HepG2 (cell line): ENCODE measurements at regions not wholly inside any gene's neighbourhood (a gene's known extent, or its start where the extent isn't known, plus 50 kb on each side); places are given as distances from the start of the nearest gene placed in this dataset.

Experiments used
- ATF1 ChIP-seq: IDR thresholded peaks from 2 replicates; pipeline ENCODE4 v1.6.1; 2016; ENCODE audit warnings: mild to moderate bottlenecking, control low read depth
- CAMTA2 ChIP-seq: sonication (generic); formaldehyde crosslinking; IDR thresholded peaks from 2 replicates; pipeline ENCODE4 v1.4.0; 2020; ENCODE audit warnings: mild to moderate bottlenecking, missing genetic modification reagents, borderline replicate concordance
- CHCHD3 ChIP-seq: sonication (generic); formaldehyde crosslinking; IDR thresholded peaks from 2 replicates; pipeline ENCODE4 v1.8.0; 2022; ENCODE audit warnings: mild to moderate bottlenecking, missing genetic modification reagents, moderate library complexity
- EHMT2 ChIP-seq: fragments of 200-600 bp; sonication (generic); IDR thresholded peaks from 2 replicates; pipeline ENCODE4 v1.7.0; 2017; ENCODE audit warnings: antibody characterized with exemption, low read depth, low read length, borderline replicate concordance
- EZH2 ChIP-seq: conservative IDR thresholded peaks from 2 replicates; pipeline ENCODE4 v1.6.1; 2012; ENCODE audit warnings: mild to moderate bottlenecking, low read depth, low read length, moderate library complexity
- MXI1 ChIP-seq: IDR thresholded peaks from 3 replicates; pipeline ENCODE4 v1.6.1; 2012; ENCODE audit warnings: low read depth, low read length, inconsistent platforms, borderline replicate concordance
- POLR2AphosphoS5 ChIP-seq: IDR thresholded peaks from 2 replicates; pipeline ENCODE4 v1.6.1; 2012; ENCODE audit warnings: low read depth, low read length
- ZNF790 ChIP-seq: sonication (generic); formaldehyde crosslinking; IDR thresholded peaks from 2 replicates; pipeline ENCODE4 v1.8.0; 2022; ENCODE audit warnings: missing genetic modification reagents, mild to moderate bottlenecking, borderline replicate concordance
- ZSCAN9 ChIP-seq: IDR thresholded peaks from 2 replicates; pipeline ENCODE4 v1.6.1; 2016; ENCODE audit warnings: borderline replicate concordance
- TF ChIP-seq, protein P1 (sequence below): sonication (generic); formaldehyde crosslinking; IDR thresholded peaks from 2 replicates; pipeline ENCODE4 v1.5.0; 2020; ENCODE audit warnings: mild to moderate bottlenecking, missing genetic modification reagents, moderate library complexity

DNA sequence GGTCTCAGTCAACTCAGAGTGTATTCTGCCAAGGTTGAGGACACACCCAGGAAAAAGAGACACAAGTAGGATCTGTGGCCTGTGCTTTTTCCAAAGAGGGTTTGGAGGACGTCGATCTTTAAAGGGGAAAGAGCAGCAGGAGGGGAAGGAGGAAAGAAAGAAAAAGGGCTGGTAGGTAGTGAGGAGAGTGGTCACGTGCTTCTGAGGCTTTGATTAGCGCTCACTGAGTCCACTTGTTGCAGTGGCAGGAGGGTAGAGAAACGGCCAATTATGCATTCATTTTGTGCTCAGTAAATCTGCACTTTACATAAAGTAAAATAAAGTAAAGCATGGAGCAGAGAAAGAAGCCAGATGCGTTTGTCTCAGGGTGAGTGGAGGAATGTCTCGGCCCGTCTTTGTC, 126.0 kb upstream of the VSTM2B start:
- TF ChIP-seq EHMT2 (no peak), ZNF790 (CRISPR knock-in tag) (no peak), POLR2AphosphoS5 (no peak), MXI1 (no peak), ATF1 (no peak), CAMTA2 (CRISPR knock-in tag) (no peak), ZSCAN9 (CRISPR knock-in tag) (no peak), EZH2 (no peak), CHCHD3 (CRISPR knock-in tag) (no peak)
- TF ChIP-seq, protein P1, sequence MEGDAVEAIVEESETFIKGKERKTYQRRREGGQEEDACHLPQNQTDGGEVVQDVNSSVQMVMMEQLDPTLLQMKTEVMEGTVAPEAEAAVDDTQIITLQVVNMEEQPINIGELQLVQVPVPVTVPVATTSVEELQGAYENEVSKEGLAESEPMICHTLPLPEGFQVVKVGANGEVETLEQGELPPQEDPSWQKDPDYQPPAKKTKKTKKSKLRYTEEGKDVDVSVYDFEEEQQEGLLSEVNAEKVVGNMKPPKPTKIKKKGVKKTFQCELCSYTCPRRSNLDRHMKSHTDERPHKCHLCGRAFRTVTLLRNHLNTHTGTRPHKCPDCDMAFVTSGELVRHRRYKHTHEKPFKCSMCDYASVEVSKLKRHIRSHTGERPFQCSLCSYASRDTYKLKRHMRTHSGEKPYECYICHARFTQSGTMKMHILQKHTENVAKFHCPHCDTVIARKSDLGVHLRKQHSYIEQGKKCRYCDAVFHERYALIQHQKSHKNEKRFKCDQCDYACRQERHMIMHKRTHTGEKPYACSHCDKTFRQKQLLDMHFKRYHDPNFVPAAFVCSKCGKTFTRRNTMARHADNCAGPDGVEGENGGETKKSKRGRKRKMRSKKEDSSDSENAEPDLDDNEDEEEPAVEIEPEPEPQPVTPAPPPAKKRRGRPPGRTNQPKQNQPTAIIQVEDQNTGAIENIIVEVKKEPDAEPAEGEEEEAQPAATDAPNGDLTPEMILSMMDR = no peak
